GM12891 (cell line): ENCODE measurements at regions not wholly inside any gene's neighbourhood (a gene's known extent, or its start where the extent isn't known, plus 50 kb on each side); places are given as distances from the start of the nearest gene placed in this dataset.
"Not testable (repeated sequence)": the region's sequence is repeated elsewhere in the genome, so short reads cannot be mapped to it uniquely, and the experiment has no call there.

Source experiments
- DNase-seq: peaks from one replicate; pipeline ENCODE4 v3.0.0; 2011; ENCODE audit warnings: low spot score; ENCODE audit not compliant: insufficient read length
- FAIRE-seq: peaks from 2 replicates; lab custom pipeline; 2011; peaks lifted over from hg19 to GRCh38; lab: Jason Lieb, UNC
- PAX5 ChIP-seq: IDR thresholded peaks from 2 replicates; pipeline ENCODE4 v1.6.1; 2011; ENCODE audit warnings: low read length, moderate library complexity, mild to moderate bottlenecking; ENCODE audit not compliant: insufficient read depth, severe bottlenecking
- POLR2A ChIP-seq: IDR thresholded peaks from 2 replicates; pipeline ENCODE4 v1.6.1; 2011; ENCODE audit warnings: low read depth, low read length, control low read depth
- POLR2AphosphoS5 ChIP-seq: IDR thresholded peaks from 2 replicates; pipeline ENCODE4 v1.6.1; 2011; ENCODE audit warnings: low read depth, low read length, control low read depth
- POU2F2 ChIP-seq: IDR thresholded peaks from 2 replicates; pipeline ENCODE4 v1.6.1; 2011; ENCODE audit warnings: low read depth, mild to moderate bottlenecking, control low read depth, low read length, moderate library complexity
- SPI1 ChIP-seq: IDR thresholded peaks from 2 replicates; pipeline ENCODE4 v1.6.1; 2011; ENCODE audit warnings: low read depth, low read length, control low read depth
- TAF1 ChIP-seq: IDR thresholded peaks from 2 replicates; pipeline ENCODE4 v1.6.1; 2011; ENCODE audit warnings: low read depth, low read length, control low read depth

DNA sequence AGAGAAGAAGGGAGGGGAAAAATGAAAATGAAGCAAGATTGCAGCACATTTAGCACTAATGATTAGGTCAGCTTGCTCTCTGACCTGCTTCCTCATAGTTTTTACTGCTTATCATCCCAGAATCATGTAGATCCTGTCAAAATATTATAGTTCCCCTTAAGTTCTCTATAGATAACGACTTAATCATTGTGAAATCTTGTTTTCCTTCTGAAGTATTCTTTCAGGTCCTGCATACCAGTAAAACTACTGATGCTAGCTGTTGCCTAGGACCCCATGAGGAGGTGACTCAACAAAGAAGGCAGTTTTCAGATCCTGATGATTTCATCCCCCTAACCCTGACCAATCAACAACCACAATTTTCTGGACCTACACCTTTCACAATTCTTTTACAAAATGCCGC lies 1131.7 kb downstream of the SLITRK5 start:
- TF ChIP-seq POLR2AphosphoS5 (no peak), POU2F2 (no peak), POLR2A (no peak), TAF1 (no peak), SPI1 (no peak), PAX5 (no peak)

DNA sequence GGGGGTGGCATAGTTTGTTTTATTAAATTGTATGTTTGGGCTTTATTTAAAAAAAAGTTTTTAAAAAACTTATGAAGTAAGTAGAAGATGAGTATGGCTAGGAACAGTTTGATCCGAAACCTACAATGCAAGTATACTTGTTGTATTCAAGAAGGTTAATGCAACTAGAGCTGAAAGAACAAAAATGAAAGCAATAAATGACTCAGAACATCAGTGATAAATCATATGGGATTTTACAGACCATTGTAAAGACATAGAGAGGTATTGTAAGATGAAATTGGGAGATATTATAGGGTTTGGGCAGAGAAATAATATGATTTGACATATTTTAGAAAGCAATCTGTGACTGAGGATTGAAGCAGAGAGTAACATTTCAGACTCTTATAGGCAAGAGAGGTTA lies 1135.3 kb downstream of the SLITRK5 start:
- TF ChIP-seq PAX5 = no peak
- TF ChIP-seq TAF1 = no peak
- no peak for TF ChIP-seq POLR2A
- no peak for TF ChIP-seq POU2F2
- FAIRE-seq (no peak), DNase-seq (no peak)

More for the DNA sequence above, 1131.7 kb downstream of the SLITRK5 start:
- FAIRE-seq (no peak), DNase-seq (no peak)

DNA sequence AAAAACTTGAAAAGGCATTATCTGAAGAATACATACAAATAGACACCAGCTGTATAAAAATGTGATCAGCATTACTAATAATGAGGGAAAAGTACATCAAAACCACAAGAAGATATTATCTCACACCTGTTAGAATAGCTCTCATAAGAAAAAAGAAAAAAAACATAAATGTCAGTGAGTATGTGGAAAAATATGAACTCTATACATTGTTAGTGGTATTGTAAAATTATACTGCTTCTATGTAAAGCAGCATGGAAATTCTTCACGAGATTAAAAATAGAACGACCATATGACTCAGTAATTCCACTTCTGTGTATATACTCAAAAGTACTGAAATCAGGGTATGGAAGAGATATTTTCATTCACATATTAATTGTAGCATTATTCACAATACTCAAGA lies 1146.4 kb downstream of the SLITRK5 start:
- TF ChIP-seq POLR2A (no peak), POLR2AphosphoS5 (no peak), POU2F2 (no peak), SPI1 (no peak), PAX5 (no peak), TAF1 (no peak)
- DNase-seq (no peak), FAIRE-seq (no peak)

DNA sequence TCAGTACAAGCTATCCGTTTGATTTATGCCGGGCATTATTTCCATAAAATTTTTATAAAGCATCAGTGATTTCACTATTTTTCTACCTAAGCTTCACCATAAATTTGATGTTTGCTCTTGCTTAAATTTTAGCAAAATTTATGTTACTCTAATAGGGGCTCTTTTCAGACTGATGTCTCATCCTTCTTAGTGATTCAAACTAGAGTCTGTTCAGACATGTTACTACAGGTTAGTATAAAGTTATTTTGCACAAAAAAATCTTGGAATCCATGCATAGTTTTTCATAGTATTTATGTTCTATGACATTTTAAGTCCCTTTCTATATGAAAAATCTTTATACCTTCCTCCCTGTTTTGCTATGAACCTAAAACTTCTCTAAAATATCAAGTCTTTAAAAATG lies 1151.9 kb downstream of the SLITRK5 start:
- FAIRE-seq (no peak), DNase-seq (no peak)
- no peak for TF ChIP-seq POU2F2
- TF ChIP-seq POLR2AphosphoS5 = no peak
- TF ChIP-seq SPI1 = no peak
- no peak for TF ChIP-seq POLR2A
- TF ChIP-seq PAX5 = no peak

DNA sequence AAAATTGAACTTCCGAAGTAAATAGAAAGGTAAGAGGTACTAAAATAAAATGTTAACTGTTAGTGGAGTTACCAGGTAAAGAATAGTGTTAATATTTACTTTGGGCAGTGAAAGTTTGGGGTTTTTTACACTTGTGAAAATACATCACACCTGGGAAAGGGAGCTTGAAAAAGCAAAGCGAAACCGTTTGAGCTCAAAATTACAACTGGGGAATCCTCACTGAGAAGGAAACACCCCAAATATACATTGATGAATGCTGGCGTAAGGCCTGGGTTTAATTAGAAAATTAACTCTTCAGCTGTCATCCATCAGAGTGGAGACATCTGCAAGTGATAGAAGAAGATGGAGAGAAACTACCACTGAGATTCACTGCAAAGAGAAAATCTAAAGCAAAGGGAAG lies 1153.0 kb downstream of the SLITRK5 start:
- DNase-seq (no peak), FAIRE-seq (no peak)
- TF ChIP-seq SPI1 = no peak
- TF ChIP-seq POU2F2 = no peak
- TF ChIP-seq POLR2A = no peak
- no peak for TF ChIP-seq POLR2AphosphoS5
- TF ChIP-seq TAF1 = no peak
- TF ChIP-seq PAX5 = no peak

DNA sequence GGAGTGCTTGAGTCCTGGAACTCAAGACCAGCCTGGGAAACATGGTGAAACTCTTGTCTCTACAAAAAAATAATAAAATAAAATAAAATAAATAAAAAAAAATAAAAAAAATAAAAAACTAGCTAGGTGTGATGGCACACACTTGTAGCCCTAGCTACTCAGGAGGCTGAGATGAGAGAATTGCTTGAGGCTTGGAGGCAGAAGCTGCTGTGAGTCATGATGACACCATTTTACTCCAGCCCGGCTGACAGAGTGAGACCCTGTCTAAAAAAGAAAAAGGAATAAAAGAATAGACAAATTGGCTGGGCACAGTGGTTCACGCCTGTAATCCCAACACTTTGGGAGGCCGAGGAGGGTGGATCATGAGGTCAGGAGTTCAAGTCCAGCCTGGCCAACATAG lies 1168.9 kb downstream of the SLITRK5 start:
- no peak for TF ChIP-seq TAF1
- TF ChIP-seq SPI1 = no peak
- no peak for TF ChIP-seq POLR2AphosphoS5
- TF ChIP-seq POLR2A = no peak
- TF ChIP-seq PAX5 = no peak
- no peak for FAIRE-seq
- DNase-seq = no peak

DNA sequence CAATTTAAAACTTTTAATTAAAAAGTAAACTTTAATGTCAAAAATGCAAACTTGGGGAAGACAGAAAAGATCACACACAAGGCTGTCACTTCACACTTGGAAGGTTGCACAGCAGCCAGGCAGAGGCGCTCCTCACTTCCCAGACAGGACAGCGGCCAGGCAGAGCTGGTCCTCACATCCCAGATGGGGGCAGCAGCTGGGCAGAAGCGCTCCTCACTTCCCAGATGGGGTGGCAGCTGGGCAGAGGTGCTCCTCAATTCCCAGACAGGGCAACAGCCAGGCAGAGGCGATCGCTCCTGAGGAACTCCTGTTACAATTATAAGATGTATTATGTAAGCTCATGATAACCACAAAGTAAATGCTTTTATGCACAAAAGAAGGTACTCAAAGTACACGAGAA lies 1181.1 kb downstream of the SLITRK5 start:
- not testable (repeated sequence) for FAIRE-seq, DNase-seq

DNA sequence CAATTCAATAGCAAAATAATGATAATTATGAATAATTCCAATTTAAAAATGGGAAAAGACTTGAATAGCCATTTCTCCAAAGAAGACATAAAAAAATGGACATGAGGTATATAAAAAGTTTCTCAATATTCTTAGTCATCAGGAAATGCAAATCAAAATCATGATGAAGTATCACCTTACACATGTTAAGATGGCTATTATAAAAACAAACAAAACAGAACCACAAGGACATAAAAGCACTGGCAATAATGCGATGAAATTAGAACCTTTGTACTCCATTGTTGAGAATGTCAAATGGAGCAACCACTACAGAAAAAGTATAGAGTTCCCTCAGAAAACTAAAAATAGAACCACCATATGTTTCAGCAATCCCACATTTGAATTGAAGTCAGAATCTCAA lies 1186.1 kb downstream of the SLITRK5 start:
- FAIRE-seq = no peak
- no peak for TF ChIP-seq PAX5
- no peak for TF ChIP-seq POLR2AphosphoS5
- no peak for TF ChIP-seq POU2F2
- no peak for TF ChIP-seq TAF1
- TF ChIP-seq SPI1 = no peak
- TF ChIP-seq POLR2A = no peak
- DNase-seq = no peak

DNA sequence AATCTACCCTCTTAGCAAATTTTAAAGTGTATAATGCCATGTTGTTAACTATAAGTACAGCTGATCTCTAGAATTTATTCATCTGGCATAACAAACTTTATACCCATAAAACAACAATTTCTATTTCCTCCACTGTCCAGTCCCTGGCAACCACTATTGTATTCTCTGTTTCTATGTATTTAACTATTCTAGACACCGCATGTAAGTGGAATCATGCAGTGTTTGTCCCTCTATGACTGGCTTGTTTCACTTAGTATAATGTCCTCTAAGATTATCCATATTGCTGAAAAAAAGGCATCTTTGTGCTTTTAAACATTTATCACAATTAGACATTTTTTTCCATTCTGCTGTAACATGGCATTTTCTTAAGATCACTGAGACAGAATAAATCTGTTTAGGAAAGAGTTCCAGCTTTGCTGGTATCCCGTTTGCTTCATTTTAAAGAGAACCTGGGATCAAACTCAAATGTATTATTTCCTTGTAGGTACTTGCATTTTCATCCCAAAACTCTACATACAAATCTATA lies 1191.0 kb downstream of the SLITRK5 start:
- FAIRE-seq = no peak
- DNase-seq = no peak

DNA sequence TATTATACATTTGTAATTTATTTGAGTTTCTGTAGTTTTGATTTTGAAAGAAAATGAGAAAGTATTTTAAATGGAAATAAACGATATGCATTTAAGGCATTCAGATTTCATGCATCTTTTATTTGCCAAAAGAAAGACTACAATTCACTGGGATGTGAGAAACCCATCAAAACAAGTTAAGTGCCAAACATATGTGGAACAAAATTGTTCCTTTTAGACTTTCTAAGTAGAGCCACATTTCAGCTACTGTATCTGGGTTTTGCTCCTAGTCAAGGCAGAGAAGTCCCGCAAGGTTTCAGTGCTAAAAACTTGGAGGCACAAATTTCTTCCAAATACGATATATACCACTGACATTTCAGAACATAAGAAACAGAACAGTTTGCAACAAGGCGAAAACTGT lies 1191.9 kb downstream of the SLITRK5 start:
- no peak for TF ChIP-seq POU2F2
- TF ChIP-seq POLR2A = no peak
- TF ChIP-seq SPI1 = no peak
- no peak for TF ChIP-seq TAF1
- TF ChIP-seq PAX5 = no peak
- DNase-seq (no peak), FAIRE-seq (no peak)

More for the DNA sequence above, 1191.0 kb downstream of the SLITRK5 start:
- TF ChIP-seq POLR2AphosphoS5 = no peak
- no peak for TF ChIP-seq SPI1
- no peak for TF ChIP-seq POU2F2
- no peak for TF ChIP-seq TAF1
- TF ChIP-seq PAX5 = no peak
- TF ChIP-seq POLR2A = no peak
